PFSK-1 (cell line): ENCODE measurements at regions not wholly inside any gene's neighbourhood (a gene's known extent, or its start where the extent isn't known, plus 50 kb on each side); places are given as distances from the start of the nearest gene placed in this dataset.

Source experiments
- FOXP2 ChIP-seq: optimal IDR thresholded peaks from 2 replicates; pipeline ENCODE3; 2011; ENCODE audit warnings: borderline replicate concordance, control low read depth, inconsistent platforms; ENCODE audit not compliant: insufficient read depth; ENCODE audit errors: extremely low read length, extremely low read depth
- POLR2AphosphoS5 ChIP-seq: IDR thresholded peaks from 2 replicates; pipeline ENCODE4 v1.6.1; 2012; ENCODE audit warnings: low read depth, mild to moderate bottlenecking, control low read depth, low read length, moderate library complexity
- SIN3A ChIP-seq: IDR thresholded peaks from 2 replicates; pipeline ENCODE4 v1.6.1; 2012; ENCODE audit warnings: mild to moderate bottlenecking, low read length, moderate library complexity, borderline replicate concordance; ENCODE audit not compliant: insufficient read depth
- TAF1 ChIP-seq: IDR thresholded peaks from 2 replicates; pipeline ENCODE4 v1.6.1; 2012; ENCODE audit warnings: low read length, control low read depth, borderline replicate concordance; ENCODE audit not compliant: insufficient read depth
- TF ChIP-seq, protein P1 (sequence below), 2 experiments: IDR thresholded peaks; 2 replicates each; pipeline versions ENCODE4 v1.6.1 to v1.8.0; 2011 to 2012; ENCODE audit warnings: low read depth in 2 of 2, low read length in 2 of 2, control low read depth in 1 of 2, inconsistent platforms in 1 of 2, mild to moderate bottlenecking in 1 of 2, moderate library complexity in 1 of 2; ENCODE audit not compliant: insufficient read depth in 1 of 2

DNA sequence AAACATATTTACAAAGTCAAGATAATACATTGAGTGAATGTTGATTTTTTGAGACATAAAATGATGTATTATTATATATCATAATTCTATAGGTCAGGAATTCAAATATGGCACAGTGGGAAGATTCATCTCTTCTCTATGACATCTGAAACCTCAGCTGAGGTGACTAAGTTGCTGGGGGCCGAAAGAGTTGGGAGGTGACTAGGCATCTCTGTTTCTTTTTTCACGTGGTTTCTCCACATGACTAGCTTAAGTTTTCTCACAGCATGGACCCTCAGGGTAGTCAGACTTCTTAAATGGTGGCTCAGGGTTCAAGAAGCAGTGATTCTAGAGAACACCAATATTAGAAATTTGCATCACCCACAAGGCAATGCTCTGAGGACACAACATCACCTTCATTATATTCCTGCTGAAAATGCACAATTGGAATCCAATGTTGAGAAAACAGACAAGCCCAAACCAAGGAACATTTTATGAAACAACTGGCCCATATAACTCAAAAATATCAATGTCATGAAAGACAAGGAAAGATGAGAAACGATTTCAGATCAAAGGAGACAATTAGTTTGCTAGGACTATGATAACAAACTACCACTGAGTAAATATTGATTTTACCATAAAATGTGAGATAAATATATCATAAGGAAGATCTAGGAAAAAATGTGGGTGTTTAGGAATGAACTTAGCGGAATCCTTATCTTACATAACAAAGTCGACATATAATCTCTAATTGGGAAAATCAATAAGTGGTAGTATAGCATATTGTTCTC is 273.3 kb upstream of the IRAK1BP1 start:
- TF ChIP-seq FOXP2 (no peak), SIN3A (no peak), POLR2AphosphoS5 (no peak), TAF1 (no peak)
- TF ChIP-seq, protein P1, sequence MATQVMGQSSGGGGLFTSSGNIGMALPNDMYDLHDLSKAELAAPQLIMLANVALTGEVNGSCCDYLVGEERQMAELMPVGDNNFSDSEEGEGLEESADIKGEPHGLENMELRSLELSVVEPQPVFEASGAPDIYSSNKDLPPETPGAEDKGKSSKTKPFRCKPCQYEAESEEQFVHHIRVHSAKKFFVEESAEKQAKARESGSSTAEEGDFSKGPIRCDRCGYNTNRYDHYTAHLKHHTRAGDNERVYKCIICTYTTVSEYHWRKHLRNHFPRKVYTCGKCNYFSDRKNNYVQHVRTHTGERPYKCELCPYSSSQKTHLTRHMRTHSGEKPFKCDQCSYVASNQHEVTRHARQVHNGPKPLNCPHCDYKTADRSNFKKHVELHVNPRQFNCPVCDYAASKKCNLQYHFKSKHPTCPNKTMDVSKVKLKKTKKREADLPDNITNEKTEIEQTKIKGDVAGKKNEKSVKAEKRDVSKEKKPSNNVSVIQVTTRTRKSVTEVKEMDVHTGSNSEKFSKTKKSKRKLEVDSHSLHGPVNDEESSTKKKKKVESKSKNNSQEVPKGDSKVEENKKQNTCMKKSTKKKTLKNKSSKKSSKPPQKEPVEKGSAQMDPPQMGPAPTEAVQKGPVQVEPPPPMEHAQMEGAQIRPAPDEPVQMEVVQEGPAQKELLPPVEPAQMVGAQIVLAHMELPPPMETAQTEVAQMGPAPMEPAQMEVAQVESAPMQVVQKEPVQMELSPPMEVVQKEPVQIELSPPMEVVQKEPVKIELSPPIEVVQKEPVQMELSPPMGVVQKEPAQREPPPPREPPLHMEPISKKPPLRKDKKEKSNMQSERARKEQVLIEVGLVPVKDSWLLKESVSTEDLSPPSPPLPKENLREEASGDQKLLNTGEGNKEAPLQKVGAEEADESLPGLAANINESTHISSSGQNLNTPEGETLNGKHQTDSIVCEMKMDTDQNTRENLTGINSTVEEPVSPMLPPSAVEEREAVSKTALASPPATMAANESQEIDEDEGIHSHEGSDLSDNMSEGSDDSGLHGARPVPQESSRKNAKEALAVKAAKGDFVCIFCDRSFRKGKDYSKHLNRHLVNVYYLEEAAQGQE (IDR thresholded peaks at IDR 0.05; ENCODE audit: insufficient read depth in 1 of 2, low read depth in 2 of 2, low read length in 2 of 2), result no peak

DNA sequence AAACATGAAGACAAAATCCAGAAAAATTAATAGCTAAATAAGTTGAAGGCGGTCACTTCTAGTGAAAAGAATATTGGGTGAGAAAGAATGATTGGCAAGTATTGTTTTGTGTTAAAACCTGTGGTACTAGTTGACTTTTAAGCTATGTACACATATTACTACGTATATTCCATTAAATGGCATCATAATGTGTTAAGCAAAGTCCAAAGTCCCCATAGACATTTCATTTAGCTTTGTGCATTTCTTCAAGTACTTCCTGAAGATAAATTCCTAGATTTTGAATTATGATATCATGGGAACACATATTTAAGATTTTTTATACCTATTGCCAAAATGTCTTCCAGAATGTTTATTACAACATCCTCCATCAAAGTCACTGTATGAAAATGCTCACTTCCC is 272.7 kb upstream of the IRAK1BP1 start:
- TF ChIP-seq FOXP2 (no peak), POLR2AphosphoS5 (no peak), TAF1 (no peak), SIN3A (no peak)
- TF ChIP-seq, protein P1 (IDR thresholded peaks at IDR 0.05; ENCODE audit: insufficient read depth in 1 of 2, low read depth in 2 of 2, low read length in 2 of 2), result no peak

DNA sequence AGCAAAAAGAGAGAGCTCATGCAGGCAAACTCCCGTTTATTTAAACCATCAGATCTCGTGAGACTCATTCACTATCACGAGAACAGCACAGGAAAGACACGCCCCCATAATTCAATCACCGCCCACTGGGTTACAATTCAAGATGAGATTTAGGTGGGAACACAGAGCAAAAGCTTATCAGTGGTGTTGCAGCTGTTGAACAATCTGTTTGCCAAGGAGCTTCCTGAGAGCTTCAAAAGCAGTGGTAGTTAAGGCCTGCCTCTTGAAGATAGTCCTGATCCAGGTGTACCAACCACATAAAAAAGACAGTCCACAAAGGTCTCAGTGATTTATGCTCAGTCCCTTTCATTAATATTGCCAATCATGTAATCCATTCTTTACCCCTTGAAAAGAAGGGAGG is 269.4 kb upstream of the IRAK1BP1 start:
- TF ChIP-seq SIN3A, result no peak
- no peak for TF ChIP-seq FOXP2
- no peak for TF ChIP-seq POLR2AphosphoS5
- TF ChIP-seq, protein P1 (IDR thresholded peaks at IDR 0.05; ENCODE audit: insufficient read depth in 1 of 2, low read depth in 2 of 2, low read length in 2 of 2), result no peak
- no peak for TF ChIP-seq TAF1

DNA sequence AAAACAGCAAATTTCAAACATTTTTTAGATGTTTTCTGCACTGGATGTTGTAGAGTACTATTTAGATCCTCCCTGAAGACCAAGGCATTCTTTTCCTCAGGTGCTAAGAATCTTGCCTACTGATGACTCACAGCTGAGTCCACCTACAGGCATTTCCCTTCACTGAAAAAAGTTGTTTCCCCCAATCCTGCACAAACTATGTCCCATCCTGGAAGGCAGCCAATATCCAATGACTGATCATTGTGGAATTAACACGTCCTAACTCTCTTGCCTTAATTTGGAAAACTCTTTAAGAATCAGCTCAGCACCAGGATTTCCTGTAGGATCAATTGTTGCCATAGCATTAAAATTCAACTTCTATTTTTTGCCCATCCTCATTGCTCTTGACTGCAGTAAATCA is 268.4 kb upstream of the IRAK1BP1 start:
- TF ChIP-seq TAF1 (no peak), SIN3A (no peak), FOXP2 (no peak), POLR2AphosphoS5 (no peak)
- TF ChIP-seq, protein P1 (IDR thresholded peaks at IDR 0.05; ENCODE audit: insufficient read depth in 1 of 2, low read depth in 2 of 2, low read length in 2 of 2), result no peak

DNA sequence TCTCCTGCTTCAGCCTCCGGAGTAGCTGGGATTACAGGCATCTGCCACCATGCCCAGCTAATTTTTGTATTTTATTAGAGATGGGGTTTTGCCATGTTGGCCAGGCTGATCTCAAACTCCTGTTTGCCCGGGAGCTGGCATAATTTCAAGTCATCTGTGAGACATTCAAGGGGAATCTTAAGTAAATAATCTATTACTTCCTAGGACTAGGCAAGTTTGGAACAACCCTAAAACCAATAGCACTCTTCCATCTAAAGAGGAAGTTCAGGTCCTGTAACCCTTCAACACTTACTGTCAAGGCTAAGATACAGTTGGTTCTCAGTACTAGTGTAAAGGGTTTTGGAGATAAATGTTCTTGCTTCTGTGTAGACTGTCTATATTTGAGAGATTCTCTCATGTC is 267.8 kb upstream of the IRAK1BP1 start:
- TF ChIP-seq SIN3A (no peak), TAF1 (no peak), FOXP2 (no peak), POLR2AphosphoS5 (no peak)
- TF ChIP-seq, protein P1 (IDR thresholded peaks at IDR 0.05; ENCODE audit: insufficient read depth in 1 of 2, low read depth in 2 of 2, low read length in 2 of 2), result no peak
